H1 (cell line): ENCODE measurements at regions not wholly inside any gene's neighbourhood (a gene's known extent, or its start where the extent isn't known, plus 50 kb on each side); places are given as distances from the start of the nearest gene placed in this dataset.

Source experiments
- CTCF ChIP-seq, 3 experiments: IDR thresholded peaks; 1 replicate in 2 of 3; 2 replicates in 1 of 3; pipeline versions ENCODE4 v1.5.1 to v1.6.1; 2011; ENCODE audit warnings: low read length in 3 of 3, mild to moderate bottlenecking in 3 of 3, inconsistent platforms in 2 of 3, low read depth in 1 of 3, moderate library complexity in 1 of 3; ENCODE audit not compliant: insufficient read depth in 1 of 3; ENCODE audit errors: control extremely low read depth in 1 of 3
- POLR2A ChIP-seq, 2 experiments: IDR thresholded peaks; 1 replicate in 1 of 2; 2 replicates in 1 of 2; pipeline ENCODE4 v1.6.1; 2011; ENCODE audit warnings: low read depth in 2 of 2, low read length in 2 of 2, mild to moderate bottlenecking in 2 of 2; ENCODE audit errors: control extremely low read depth in 1 of 2
- SAP30 ChIP-seq: fragments of 300-600 bp; sonication (generic); IDR thresholded peaks from 2 replicates; pipeline ENCODE4 v1.7.1; 2012; ENCODE audit warnings: low read length, moderate library complexity, mild to moderate bottlenecking, inconsistent platforms; ENCODE audit not compliant: insufficient read depth, insufficient replicate concordance
- SP1 ChIP-seq: IDR thresholded peaks from 2 replicates; pipeline ENCODE4 v1.6.1; 2011; ENCODE audit warnings: low read depth, low read length
- SP2 ChIP-seq: IDR thresholded peaks from 2 replicates; pipeline ENCODE4 v1.6.1; 2012; ENCODE audit warnings: mild to moderate bottlenecking, low read length, inconsistent platforms
- TAF1 ChIP-seq: IDR thresholded peaks from 2 replicates; pipeline ENCODE4 v1.6.1; 2011; ENCODE audit warnings: mild to moderate bottlenecking, low read depth, low read length
- YY1 ChIP-seq: IDR thresholded peaks from 2 replicates; pipeline ENCODE4 v1.6.1; 2011; ENCODE audit warnings: low read depth, mild to moderate bottlenecking, low read length

GRCh38 chr5:53178830-53179229 is 69.3 kb upstream of the MOCS2 start:
- TF ChIP-seq CTCF (IDR thresholded peaks at IDR 0.05; ENCODE audit: control extremely low read depth in 1 of 3, insufficient read depth in 1 of 3, low read depth in 1 of 3, low read length in 3 of 3) (no peak), POLR2A (IDR thresholded peaks at IDR 0.05; ENCODE audit: control extremely low read depth in 1 of 2, low read depth in 2 of 2, low read length in 2 of 2) (no peak), YY1 (no peak), TAF1 (no peak), SAP30 (no peak), SP2 (no peak), SP1 (no peak)
